ENCODE measurements at regions not wholly inside any gene's neighbourhood (a gene's known extent, or its start where the extent isn't known, plus 50 kb on each side); places are given as distances from the start of the nearest gene placed in this dataset.

- DNase-seq (ENCODE audit: low spot score): no peak
- TF ChIP-seq, protein P1, sequence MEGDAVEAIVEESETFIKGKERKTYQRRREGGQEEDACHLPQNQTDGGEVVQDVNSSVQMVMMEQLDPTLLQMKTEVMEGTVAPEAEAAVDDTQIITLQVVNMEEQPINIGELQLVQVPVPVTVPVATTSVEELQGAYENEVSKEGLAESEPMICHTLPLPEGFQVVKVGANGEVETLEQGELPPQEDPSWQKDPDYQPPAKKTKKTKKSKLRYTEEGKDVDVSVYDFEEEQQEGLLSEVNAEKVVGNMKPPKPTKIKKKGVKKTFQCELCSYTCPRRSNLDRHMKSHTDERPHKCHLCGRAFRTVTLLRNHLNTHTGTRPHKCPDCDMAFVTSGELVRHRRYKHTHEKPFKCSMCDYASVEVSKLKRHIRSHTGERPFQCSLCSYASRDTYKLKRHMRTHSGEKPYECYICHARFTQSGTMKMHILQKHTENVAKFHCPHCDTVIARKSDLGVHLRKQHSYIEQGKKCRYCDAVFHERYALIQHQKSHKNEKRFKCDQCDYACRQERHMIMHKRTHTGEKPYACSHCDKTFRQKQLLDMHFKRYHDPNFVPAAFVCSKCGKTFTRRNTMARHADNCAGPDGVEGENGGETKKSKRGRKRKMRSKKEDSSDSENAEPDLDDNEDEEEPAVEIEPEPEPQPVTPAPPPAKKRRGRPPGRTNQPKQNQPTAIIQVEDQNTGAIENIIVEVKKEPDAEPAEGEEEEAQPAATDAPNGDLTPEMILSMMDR (IDR thresholded peaks at IDR 0.05; ENCODE audit: extremely low read depth, missing control alignments): no peak
Measured at GRCh38 chr16:9580025-9580424, 488.6 kb downstream of the HAPSTR1 start.

GRCh38 chr16:9593440-9593839, 502.0 kb downstream of the HAPSTR1 start:
- no peak for DNase-seq (ENCODE audit: low spot score)
- TF ChIP-seq, protein P1 (IDR thresholded peaks at IDR 0.05; ENCODE audit: extremely low read depth, missing control alignments): no peak

DNA sequence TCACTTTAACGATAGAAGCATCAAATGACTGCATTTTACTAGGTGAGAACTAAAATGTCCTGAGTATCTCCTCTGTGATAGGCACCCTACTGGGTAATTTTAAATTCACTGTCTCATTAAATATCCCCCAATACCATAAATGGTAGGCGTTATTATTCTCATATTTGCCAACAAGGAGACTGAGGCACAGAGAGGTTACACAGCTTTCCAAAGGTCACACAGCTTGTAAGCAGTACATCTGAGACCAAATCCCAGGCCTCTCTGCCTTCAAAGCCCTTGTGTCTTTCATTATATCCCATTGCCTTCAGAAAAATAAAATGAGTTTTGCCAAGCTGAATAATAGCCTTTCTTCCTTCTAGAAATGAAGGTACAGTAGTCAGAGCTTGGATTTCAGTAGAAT, 502.6 kb downstream of the HAPSTR1 start:
- no peak for DNase-seq (ENCODE audit: low spot score)
- TF ChIP-seq, protein P1 (IDR thresholded peaks at IDR 0.05; ENCODE audit: extremely low read depth, missing control alignments): no peak

DNA sequence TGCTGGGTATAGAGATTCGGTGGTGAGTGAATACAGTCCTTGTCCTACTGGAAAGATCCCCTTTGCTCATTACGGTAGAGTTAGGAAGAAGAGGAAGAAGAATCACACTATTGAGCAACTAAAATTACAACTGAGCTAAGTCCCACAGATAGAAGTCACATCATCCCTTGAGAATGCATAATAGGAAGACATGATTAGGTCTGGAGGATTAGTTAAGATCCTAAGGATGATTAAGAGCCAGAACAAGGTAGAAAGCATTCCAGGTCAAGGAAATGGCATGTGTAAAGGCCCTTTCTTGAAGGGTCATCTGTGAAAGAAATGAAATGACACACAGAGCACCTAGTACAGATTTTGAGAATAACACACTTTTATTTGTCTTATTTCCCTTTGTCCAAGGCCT, 503.5 kb downstream of the HAPSTR1 start:
- TF ChIP-seq, protein P1 (IDR thresholded peaks at IDR 0.05; ENCODE audit: extremely low read depth, missing control alignments): no peak
- no peak for DNase-seq (ENCODE audit: low spot score)

DNA sequence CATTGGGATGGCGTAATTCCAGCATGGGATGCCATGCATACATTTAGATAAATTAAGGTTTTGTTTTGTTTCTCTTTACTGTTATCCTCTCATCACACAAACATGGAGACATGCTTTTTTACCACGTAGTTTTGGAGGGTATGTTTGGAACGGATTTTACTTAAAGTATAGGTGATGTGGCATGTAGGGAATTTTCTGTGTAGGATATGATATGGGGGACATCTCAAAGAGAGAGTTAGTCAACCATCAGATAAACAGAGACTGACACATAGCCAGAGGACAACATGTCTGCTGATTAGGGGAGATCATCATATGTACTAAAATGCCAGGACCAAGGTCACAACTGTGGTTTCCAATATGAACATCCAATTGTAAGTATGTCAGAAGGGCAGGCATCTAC, 503.9 kb downstream of the HAPSTR1 start:
- DNase-seq (ENCODE audit: low spot score): no peak
- TF ChIP-seq, protein P1 (IDR thresholded peaks at IDR 0.05; ENCODE audit: extremely low read depth, missing control alignments): no peak

DNA sequence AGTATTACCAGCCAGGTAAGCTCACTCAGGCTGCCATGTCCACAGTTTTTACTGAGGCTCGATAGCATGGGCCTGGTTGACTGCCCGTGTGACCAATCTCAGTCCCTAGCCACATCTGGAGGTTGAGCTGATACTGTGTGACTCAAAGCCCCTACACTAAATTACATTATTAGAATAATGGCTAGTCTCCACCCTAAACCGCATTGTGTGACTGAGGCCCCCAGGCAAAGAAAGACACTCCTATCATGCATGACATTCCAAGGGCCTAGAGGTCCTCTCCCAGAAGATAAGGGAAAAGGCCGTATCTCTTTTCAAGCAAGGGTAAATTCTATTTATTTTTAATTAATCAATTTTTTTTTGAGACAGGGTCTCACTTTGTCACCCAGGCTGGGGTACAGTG, 505.3 kb downstream of the HAPSTR1 start:
- TF ChIP-seq, protein P1 (IDR thresholded peaks at IDR 0.05; ENCODE audit: extremely low read depth, missing control alignments): no peak
- DNase-seq (ENCODE audit: low spot score): no peak

DNA sequence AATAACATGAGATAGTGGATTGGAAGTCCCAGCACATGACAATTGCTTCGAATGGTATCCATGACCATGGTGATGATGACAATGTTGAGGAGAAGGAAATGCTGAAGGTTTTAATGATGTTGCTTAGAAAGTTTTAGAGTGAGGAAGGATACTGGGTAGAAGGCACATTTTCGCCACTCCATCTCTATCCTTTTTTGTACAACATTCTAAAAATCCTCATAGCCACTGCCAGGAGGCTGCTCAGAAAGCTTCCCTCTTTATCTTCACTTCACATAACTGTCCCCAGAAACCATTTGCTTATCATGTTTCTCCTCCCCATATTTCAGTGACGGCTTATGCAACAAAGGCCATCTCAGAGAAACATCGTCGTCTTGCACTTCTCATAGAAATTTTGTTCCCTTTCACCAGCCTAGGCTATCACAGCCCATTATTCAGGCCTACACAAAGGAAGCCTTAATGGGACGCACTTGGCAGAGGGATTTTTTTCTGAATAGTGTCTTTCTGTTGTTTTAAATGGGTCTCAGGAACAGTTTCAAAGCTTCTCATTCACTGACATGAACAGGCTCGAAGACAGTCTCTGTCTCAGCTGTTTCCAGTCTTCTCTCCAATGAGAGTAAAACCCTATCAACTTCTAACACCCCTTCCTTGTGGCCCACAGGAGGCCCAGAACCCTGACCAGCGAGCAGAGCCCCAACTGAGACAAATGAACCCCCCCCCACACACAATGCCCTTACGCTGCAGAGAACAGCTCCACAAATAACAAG, 506.7 kb downstream of the HAPSTR1 start:
- DNase-seq (ENCODE audit: low spot score): no peak
- TF ChIP-seq, protein P1 (IDR thresholded peaks at IDR 0.05; ENCODE audit: extremely low read depth, missing control alignments): no peak

Measured in GM20000 (cell line).